ENCODE measurements at regions not wholly inside any gene's neighbourhood (a gene's known extent, or its start where the extent isn't known, plus 50 kb on each side); places are given as distances from the start of the nearest gene placed in this dataset.
A peak's percentile ranks its signal among the peaks of the same experiment; 100 is the strongest.

GRCh38 chr17:77409282-77410161, 268.8 kb downstream of the SEC14L1 start:
- DNase-seq (ENCODE audit: low read depth, low spot score): peak; percentile 89

- no peak for DNase-seq (ENCODE audit: low read depth, low spot score)
Observed at GRCh38 chr17:77410470-77410869, 269.7 kb downstream of the SEC14L1 start.

- no peak for DNase-seq (ENCODE audit: low read depth, low spot score)
Observed at GRCh38 chr17:77414811-77415400, 274.1 kb downstream of the SEC14L1 start.

GRCh38 chr17:77416105-77416713, 275.4 kb downstream of the SEC14L1 start:
- DNase-seq (ENCODE audit: low read depth, low spot score): no peak

GRCh38 chr17:77417575-77417974, 276.8 kb downstream of the SEC14L1 start:
- no peak for DNase-seq (ENCODE audit: low read depth, low spot score)

- DNase-seq (ENCODE audit: low read depth, low spot score): no peak
Observed at GRCh38 chr17:77418609-77419008, 277.8 kb downstream of the SEC14L1 start.

- DNase-seq (ENCODE audit: low read depth, low spot score): no peak
Observed at GRCh38 chr17:77419095-77419494, 278.3 kb downstream of the SEC14L1 start.

- DNase-seq (ENCODE audit: low read depth, low spot score): peak; percentile 79
Observed at GRCh38 chr17:77419547-77420094, 278.9 kb downstream of the SEC14L1 start.

- DNase-seq (ENCODE audit: low read depth, low spot score): no peak
Observed at GRCh38 chr17:77420095-77420803, 279.5 kb downstream of the SEC14L1 start.

- DNase-seq (ENCODE audit: low read depth, low spot score): peak; percentile 76
Observed at GRCh38 chr17:77420804-77421629, 280.2 kb downstream of the SEC14L1 start.

GRCh38 chr17:77421630-77421972, 280.8 kb downstream of the SEC14L1 start:
- DNase-seq (ENCODE audit: low read depth, low spot score): no peak

- peak; percentile 67 for DNase-seq (ENCODE audit: low read depth, low spot score)
Observed at GRCh38 chr17:77422104-77422747, 281.5 kb downstream of the SEC14L1 start.

- no peak for DNase-seq (ENCODE audit: low read depth, low spot score)
Observed at GRCh38 chr17:77422748-77423113, 282.0 kb downstream of the SEC14L1 start.

- DNase-seq (ENCODE audit: low read depth, low spot score): no peak
Observed at GRCh38 chr17:77423589-77424451, 283.1 kb downstream of the SEC14L1 start.

- DNase-seq (ENCODE audit: low read depth, low spot score): peak; percentile 36
Observed at GRCh38 chr17:77424585-77425344, 284.0 kb downstream of the SEC14L1 start.

- DNase-seq (ENCODE audit: low read depth, low spot score): no peak
Observed at GRCh38 chr17:77425348-77425747, 284.6 kb downstream of the SEC14L1 start.

- peak; percentile 66 for DNase-seq (ENCODE audit: low read depth, low spot score)
Observed at GRCh38 chr17:77425791-77426641, 285.2 kb downstream of the SEC14L1 start.

Measured in ELF-1 (cell line).